ENCODE measurements at regions not wholly inside any gene's neighbourhood (a gene's known extent, or its start where the extent isn't known, plus 50 kb on each side); places are given as distances from the start of the nearest gene placed in this dataset.

- POLR2A ChIA-PET = no interaction called here
- CTCF ChIA-PET = no interaction called here
- TF ChIP-seq CTCF (IDR thresholded peaks at IDR 0.05; ENCODE audit: control extremely low read depth, extremely low read depth, low read depth, missing control alignments) = no peak
- no peak for DNase-seq (ENCODE audit: extremely low spot score)
Measured at GRCh38 chr5:63811286-63811685, 151.0 kb downstream of the HTR1A start.

- DNase-seq (ENCODE audit: extremely low spot score) = no peak
- POLR2A ChIA-PET = no interaction called here
- no peak for TF ChIP-seq CTCF (IDR thresholded peaks at IDR 0.05; ENCODE audit: control extremely low read depth, extremely low read depth, low read depth, missing control alignments)
- CTCF ChIA-PET = no interaction called here
Measured at GRCh38 chr5:63805151-63805550, 157.1 kb downstream of the HTR1A start.

GRCh38 chr5:63803165-63803564, 159.1 kb downstream of the HTR1A start:
- no peak for DNase-seq (ENCODE audit: extremely low spot score)
- CTCF ChIA-PET = no interaction called here
- POLR2A ChIA-PET = no interaction called here
- no peak for TF ChIP-seq CTCF (IDR thresholded peaks at IDR 0.05; ENCODE audit: control extremely low read depth, extremely low read depth, low read depth, missing control alignments)

GRCh38 chr5:63794979-63795378, 167.3 kb downstream of the HTR1A start:
- CTCF ChIA-PET = no interaction called here
- TF ChIP-seq CTCF (IDR thresholded peaks at IDR 0.05; ENCODE audit: control extremely low read depth, extremely low read depth, low read depth, missing control alignments) = no peak
- no peak for DNase-seq (ENCODE audit: extremely low spot score)
- POLR2A ChIA-PET = no interaction called here

GRCh38 chr5:63794296-63794695, 167.9 kb downstream of the HTR1A start:
- no peak for DNase-seq (ENCODE audit: extremely low spot score)
- TF ChIP-seq CTCF (IDR thresholded peaks at IDR 0.05; ENCODE audit: control extremely low read depth, extremely low read depth, low read depth, missing control alignments) = no peak

GRCh38 chr5:63774939-63775338, 187.3 kb downstream of the HTR1A start:
- POLR2A ChIA-PET = no interaction called here
- no peak for DNase-seq (ENCODE audit: extremely low spot score)
- CTCF ChIA-PET = no interaction called here
- no peak for TF ChIP-seq CTCF (IDR thresholded peaks at IDR 0.05; ENCODE audit: control extremely low read depth, extremely low read depth, low read depth, missing control alignments)

More at GRCh38 chr5:63794296-63794695, 167.9 kb downstream of the HTR1A start:
- POLR2A ChIA-PET = no interaction called here
- CTCF ChIA-PET = no interaction called here

- DNase-seq (ENCODE audit: extremely low spot score) = no peak
- CTCF ChIA-PET = interaction anchor here (1.4 kb wide), 1 partner anchor 11 kb away, joined by 3 read pairs; no protein-coding TSS in a partner anchor
- POLR2A ChIA-PET = no interaction called here
- TF ChIP-seq CTCF (IDR thresholded peaks at IDR 0.05; ENCODE audit: control extremely low read depth, extremely low read depth, low read depth, missing control alignments) = no peak
Measured at GRCh38 chr5:63768221-63768620, 194.0 kb downstream of the HTR1A start.
